HEK293 (cell line): ENCODE measurements at regions not wholly inside any gene's neighbourhood (a gene's known extent, or its start where the extent isn't known, plus 50 kb on each side); places are given as distances from the start of the nearest gene placed in this dataset.

Experiments
- CTCF ChIP-seq: fragments of 450-650 bp; formaldehyde crosslinking; IDR thresholded peaks from 2 replicates; pipeline ENCODE4 v1.5.1; 2016; ENCODE audit warnings: missing biosample characterization, missing genetic modification characterization
- YY1 ChIP-seq: fragments of 450-650 bp; formaldehyde crosslinking; IDR thresholded peaks from 2 replicates; pipeline ENCODE4 v1.5.1; 2018; ENCODE audit warnings: missing biosample characterization, missing genetic modification characterization
- ZEB2 ChIP-seq: fragments of 450-650 bp; formaldehyde crosslinking; IDR thresholded peaks from 2 replicates; pipeline ENCODE4 v1.5.1; 2016; ENCODE audit warnings: missing biosample characterization, missing genetic modification characterization
- ZNF670 ChIP-seq: fragments of 450-650 bp; formaldehyde crosslinking; IDR thresholded peaks from 2 replicates; pipeline ENCODE4 v1.5.1; 2016; ENCODE audit warnings: missing biosample characterization, missing genetic modification characterization, low read depth
- TF ChIP-seq, protein P1 (sequence below): fragments of 450-650 bp; formaldehyde crosslinking; IDR thresholded peaks from 2 replicates; pipeline ENCODE4 v1.5.1; 2016; ENCODE audit warnings: missing biosample characterization, missing genetic modification characterization
- TF ChIP-seq, protein P2 (sequence below): fragments of 450-650 bp; formaldehyde crosslinking; IDR thresholded peaks from 2 replicates; pipeline ENCODE4 v1.5.1; 2016; ENCODE audit warnings: missing biosample characterization, missing genetic modification characterization
- TF ChIP-seq, protein P3 (sequence below): fragments of 450-650 bp; formaldehyde crosslinking; IDR thresholded peaks from 2 replicates; pipeline ENCODE4 v1.5.1; 2016; ENCODE audit warnings: missing biosample characterization, missing genetic modification characterization
- TF ChIP-seq, protein P4 (sequence below): sonication (generic); formaldehyde crosslinking; IDR thresholded peaks from 2 replicates; pipeline ENCODE4 v1.8.1; 2022; ENCODE audit warnings: mild to moderate bottlenecking, moderate library complexity, missing genetic modification reagents

DNA sequence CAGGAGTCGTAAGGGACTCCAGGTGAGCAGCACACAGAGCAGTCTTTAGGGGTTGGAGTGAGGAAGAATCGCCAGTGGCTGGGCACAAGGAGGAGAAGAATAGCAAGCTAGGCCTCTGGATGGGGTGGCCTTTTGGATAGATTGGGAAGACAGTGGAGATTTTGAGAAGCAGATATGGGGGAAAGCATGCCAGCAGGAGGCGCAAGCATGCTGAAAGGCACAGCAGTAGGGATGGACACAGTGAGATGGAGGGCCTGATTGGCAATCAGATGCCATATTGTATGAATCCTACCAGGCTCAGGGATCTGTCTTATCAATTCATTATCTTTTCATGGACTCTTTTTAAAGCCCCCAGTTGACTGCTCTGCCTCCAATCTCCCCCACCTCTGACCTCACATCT is 60.4 kb upstream of the MAGEA4 start:
- TF ChIP-seq, protein P1, sequence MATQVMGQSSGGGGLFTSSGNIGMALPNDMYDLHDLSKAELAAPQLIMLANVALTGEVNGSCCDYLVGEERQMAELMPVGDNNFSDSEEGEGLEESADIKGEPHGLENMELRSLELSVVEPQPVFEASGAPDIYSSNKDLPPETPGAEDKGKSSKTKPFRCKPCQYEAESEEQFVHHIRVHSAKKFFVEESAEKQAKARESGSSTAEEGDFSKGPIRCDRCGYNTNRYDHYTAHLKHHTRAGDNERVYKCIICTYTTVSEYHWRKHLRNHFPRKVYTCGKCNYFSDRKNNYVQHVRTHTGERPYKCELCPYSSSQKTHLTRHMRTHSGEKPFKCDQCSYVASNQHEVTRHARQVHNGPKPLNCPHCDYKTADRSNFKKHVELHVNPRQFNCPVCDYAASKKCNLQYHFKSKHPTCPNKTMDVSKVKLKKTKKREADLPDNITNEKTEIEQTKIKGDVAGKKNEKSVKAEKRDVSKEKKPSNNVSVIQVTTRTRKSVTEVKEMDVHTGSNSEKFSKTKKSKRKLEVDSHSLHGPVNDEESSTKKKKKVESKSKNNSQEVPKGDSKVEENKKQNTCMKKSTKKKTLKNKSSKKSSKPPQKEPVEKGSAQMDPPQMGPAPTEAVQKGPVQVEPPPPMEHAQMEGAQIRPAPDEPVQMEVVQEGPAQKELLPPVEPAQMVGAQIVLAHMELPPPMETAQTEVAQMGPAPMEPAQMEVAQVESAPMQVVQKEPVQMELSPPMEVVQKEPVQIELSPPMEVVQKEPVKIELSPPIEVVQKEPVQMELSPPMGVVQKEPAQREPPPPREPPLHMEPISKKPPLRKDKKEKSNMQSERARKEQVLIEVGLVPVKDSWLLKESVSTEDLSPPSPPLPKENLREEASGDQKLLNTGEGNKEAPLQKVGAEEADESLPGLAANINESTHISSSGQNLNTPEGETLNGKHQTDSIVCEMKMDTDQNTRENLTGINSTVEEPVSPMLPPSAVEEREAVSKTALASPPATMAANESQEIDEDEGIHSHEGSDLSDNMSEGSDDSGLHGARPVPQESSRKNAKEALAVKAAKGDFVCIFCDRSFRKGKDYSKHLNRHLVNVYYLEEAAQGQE (tag by site-specific recombination) = no peak
- TF ChIP-seq CTCF (no peak), ZNF670 (tag by site-specific recombination) (no peak), YY1 (no peak), ZEB2 (tag by site-specific recombination) (no peak)
- TF ChIP-seq, protein P2, sequence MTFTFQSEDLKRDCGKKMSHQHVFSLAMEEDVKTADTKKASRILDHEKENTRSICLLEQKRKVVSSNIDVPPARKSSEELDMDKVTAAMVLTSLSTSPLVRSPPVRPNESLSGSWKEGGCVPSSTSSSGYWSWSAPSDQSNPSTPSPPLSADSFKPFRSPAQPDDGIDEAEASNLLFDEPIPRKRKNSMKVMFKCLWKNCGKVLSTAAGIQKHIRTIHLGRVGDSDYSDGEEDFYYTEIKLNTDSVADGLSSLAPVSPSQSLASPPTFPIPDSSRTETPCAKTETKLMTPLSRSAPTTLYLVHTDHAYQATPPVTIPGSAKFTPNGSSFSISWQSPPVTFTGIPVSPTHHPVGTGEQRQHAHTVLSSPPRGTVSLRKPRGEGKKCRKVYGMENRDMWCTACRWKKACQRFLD (tag by site-specific recombination) = no peak
- TF ChIP-seq, protein P3, sequence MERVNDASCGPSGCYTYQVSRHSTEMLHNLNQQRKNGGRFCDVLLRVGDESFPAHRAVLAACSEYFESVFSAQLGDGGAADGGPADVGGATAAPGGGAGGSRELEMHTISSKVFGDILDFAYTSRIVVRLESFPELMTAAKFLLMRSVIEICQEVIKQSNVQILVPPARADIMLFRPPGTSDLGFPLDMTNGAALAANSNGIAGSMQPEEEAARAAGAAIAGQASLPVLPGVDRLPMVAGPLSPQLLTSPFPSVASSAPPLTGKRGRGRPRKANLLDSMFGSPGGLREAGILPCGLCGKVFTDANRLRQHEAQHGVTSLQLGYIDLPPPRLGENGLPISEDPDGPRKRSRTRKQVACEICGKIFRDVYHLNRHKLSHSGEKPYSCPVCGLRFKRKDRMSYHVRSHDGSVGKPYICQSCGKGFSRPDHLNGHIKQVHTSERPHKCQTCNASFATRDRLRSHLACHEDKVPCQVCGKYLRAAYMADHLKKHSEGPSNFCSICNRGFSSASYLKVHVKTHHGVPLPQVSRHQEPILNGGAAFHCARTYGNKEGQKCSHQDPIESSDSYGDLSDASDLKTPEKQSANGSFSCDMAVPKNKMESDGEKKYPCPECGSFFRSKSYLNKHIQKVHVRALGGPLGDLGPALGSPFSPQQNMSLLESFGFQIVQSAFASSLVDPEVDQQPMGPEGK = no peak
- TF ChIP-seq, protein P4, sequence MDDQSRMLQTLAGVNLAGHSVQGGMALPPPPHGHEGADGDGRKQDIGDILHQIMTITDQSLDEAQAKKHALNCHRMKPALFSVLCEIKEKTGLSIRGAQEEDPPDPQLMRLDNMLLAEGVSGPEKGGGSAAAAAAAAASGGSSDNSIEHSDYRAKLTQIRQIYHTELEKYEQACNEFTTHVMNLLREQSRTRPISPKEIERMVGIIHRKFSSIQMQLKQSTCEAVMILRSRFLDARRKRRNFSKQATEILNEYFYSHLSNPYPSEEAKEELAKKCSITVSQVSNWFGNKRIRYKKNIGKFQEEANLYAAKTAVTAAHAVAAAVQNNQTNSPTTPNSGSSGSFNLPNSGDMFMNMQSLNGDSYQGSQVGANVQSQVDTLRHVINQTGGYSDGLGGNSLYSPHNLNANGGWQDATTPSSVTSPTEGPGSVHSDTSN (CRISPR knock-in tag) = no peak
